HS-27A (cell line): ENCODE measurements at regions not wholly inside any gene's neighbourhood (a gene's known extent, or its start where the extent isn't known, plus 50 kb on each side); places are given as distances from the start of the nearest gene placed in this dataset.
"Not testable (repeated sequence)": the region's sequence is repeated elsewhere in the genome, so short reads cannot be mapped to it uniquely, and the experiment has no call there.

Source experiments
- DNase-seq: peaks from one replicate; pipeline ENCODE4 v3.0.0-alpha.2; 2012; ENCODE audit warnings: low read depth, missing footprints

DNA sequence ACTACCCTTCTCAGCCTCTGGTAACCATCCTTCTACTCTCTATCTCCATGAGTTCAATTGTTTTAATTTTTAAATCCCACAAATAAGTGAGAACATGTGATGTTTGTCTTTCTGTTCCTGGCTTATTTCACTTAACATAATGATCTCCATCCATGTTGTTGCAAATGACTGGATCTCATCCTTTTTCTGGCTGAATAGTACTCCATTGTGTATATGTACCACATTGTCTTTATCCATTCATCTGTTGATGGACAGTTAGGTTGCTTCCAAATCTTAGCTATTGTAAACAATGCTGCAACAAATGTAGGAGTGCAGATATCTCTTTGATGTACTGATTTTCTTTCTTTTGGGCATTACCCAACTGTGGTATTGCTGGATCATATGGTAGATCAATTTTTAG lies 103.0 kb downstream of the CARTPT start:
- DNase-seq, result not testable (repeated sequence)

DNA sequence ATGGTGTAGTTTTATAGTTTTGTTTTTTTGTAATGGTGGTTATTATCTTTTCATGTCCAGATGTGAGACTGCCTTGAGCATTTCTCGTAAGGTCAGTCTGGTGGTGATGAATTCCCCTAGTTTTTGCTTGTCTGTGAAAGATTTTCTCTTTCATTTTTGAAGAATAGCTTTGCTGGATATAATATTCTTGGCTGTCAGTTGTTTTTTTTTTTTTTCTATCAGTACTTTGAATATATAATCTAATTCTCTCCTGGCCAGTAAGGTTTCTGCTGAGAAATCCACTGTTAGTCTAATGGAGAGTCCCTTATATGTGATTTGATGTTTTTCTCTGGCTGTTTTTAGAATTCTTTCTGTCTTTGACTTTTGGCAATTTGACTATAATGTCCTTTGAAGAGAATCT lies 106.9 kb downstream of the CARTPT start:
- DNase-seq, result no peak

DNA sequence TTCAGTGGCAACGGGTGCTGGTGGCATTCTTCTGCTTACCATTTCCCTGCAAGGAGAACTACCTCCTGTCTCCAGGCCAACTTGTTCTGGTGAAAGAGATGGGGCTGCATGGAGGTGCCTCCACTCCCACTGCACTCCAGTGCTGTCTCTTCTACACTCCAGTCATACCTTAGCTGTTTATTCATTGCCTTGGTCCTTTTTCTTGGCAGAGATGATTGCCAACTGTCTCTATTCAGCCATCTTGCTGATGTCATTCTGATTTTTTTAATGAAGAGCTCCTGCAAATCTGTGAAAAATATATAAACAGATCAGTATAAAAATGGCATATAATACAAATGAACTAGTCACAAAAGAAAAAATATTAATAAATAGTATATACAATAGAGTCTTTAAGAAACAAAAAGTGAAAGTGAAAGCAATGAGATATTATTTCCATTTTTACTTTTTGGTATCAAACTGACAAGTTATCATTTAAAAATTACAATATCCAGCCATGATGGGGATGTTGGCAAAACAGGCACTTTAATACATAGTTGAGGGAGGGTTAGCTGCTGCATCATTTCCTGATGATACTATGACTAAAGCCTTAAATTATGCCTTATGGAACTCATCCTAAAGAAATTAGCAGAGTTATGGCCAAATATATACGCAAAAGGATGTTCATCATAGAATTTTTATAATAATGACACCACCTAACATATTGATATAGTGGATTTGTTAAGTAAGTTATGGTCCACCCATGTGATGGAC lies 109.4 kb downstream of the CARTPT start:
- DNase-seq, result peak; percentile 19

DNA sequence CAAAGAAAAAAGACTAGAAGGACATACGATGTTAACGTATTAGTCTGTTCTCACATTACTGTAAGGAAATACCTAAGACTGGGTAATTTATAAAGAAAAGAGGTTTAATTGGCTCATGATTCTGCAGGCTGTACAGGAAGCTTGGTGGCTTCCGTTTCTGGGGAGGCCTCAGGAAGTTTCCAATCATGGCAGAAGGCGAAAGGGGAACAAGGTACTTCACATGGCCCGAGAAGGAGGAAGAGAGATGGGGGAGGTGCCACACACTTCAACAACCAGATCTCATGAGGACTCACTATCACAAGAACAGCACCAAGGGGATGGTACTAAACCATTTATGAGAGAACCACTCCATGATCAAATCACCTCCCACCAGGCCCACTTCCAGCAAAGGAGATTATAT lies 110.1 kb downstream of the CARTPT start:
- no peak for DNase-seq

DNA sequence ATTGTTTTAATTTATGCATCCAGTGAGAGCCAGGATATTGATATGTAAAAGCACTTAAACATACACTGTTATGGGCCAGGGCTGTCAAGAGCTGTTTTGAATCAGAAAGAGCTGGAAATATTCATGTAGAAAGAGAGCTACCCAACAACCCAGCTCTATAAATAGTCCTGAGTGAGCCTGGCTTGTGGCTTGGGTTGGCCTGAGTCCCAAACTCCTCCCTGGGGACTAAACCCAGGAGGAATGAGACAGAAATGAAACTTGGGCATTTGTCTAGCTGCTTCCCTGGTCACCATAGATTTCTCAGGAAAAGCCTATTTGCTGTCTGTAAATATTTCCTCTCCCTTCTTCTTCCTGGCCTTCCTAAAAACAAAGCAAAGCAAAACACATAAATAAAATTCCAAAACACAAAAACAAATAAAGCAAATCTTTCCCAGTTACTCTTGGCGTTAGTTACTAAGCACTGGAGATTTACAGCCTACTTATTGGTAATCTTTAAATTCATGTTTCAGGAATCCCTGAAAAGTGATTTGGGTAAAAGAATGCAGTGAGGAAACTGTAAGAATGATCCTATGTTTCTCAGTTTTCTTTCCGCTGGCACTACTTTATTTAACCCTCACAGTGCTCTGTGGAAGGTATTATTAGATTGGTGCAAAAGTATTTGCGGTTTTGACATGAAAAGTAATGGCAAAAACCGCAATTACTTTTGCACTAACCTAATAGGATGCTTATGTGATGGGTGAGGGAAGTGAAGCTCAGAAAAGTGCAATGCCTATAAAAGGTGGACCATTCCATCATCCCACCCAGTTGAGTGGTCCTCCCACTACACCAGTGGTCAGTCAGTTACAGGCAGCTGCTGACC lies 111.8 kb downstream of the CARTPT start:
- peak; percentile 43 for DNase-seq

DNA sequence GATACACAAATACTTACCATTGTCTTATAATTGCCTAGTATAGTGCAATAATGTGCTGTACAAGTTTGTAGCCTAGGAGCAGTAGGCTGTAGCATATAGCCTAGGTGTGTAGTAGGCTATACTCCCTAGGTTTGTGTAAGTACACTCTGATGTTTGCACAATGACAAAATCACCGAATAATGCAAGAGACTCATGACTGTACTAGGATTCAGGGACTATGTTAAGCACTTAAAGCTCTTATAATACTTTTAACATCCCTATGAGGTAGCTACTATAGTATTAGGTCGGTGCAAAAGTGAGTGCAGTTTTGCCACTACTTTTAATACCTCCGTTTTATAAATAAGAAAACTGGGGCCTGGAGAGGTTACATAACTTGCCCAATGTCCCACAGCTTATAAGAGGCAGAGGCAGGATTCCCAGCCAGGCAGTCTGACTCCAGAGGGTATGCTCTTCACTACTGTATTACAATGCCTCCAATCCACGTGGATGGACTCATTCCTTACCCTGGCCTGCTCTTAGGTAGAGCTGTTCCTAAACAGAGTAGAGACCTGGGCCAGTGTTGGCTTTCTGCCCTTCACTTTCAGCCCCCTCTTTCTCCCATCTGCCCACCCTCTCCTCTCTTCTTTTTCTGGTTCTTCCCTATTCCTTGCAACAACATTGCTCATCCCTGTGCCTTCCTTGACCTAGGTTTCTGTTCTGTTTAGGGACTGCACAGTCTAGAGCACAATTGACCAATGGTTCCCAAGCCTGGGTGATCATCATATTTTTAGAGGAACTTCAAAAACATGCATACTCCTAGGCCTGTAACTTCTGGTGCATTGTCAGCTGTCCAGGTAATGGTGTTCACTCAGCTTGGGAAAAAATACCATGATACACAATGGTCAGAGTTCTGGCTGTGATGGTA lies 114.0 kb downstream of the CARTPT start:
- DNase-seq, result no peak

DNA sequence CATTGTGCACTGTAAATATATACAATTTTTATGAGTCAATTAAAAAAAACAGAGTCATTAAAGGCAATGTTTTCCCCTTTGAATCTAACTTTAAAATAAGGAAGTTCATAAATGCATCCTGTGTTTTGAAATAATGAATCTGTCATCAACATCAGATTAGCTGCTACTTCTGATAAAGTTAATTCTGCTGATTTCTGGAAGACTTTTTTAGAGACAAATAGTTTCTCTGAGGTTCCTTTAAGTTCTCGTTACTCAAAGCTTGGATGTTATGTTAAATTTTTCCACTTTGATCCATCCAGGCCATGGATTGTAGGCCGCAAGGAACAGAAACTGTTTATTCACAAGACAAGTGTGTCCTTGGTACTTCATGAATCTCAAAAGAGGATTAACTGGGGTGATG lies 115.5 kb downstream of the CARTPT start:
- DNase-seq, result no peak

DNA sequence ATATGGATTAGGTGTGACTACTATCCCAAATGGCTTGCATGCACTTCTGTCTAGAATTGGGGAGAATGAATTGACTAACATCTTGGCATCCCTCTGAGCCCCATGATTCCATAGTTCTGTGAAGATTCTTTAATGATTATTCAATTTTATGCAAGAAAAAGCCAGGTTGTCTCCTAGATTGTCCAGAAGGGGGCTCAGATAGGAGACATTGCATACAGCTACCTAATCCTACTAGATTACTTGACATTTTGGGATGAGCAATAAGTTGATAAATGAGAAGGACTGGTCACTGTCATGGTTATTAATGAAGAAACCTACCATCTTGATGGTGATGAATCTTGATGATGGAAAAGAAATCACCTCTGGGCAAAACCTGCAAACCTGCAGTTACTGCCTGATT lies 117.0 kb downstream of the CARTPT start:
- DNase-seq, result no peak

DNA sequence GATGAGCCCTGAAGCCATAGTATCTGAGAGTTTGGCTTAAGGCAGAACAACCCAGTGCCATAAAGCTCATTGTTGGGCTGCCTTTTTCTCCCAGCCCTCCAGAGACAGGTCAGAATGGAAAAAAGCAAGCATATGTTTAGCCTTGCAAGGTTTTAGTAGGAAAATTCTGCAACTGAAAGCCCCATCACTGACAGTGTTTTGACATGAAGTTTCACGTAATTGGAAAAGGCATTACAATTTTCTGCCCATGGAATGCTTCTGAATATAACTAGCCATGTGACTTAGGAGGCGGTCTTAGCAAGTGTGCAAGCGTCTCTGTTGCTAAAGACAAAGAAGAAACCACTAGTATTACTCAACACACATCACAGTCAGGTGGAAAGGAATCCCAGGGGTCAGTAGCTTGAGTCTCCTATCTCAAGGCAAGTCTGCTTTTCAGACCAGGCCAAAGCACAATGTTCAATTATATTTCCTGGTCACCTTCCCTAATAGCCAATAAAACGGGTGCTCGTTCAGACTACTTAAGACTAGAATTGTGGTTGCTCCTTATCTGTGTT lies 117.6 kb downstream of the CARTPT start:
- no peak for DNase-seq

DNA sequence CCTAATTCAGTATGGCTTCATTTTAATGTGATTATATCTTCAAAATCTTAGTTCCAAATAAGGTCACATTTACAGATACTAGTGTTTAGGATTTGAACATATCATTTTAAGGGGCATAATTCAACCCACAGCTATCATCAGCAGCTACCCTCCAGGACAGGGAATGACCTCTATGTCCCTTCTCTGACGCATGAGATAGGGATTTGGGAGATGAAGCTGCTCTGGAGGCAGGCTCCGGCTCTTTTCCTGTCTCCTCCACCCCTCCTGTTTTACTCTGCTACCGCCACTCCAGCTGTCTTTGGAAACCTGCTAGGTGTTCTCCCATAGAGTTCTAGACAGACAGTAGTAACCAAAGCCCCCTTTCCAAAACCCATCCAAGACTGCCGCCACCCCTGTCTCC lies 119.2 kb downstream of the CARTPT start:
- DNase-seq, result no peak

DNA sequence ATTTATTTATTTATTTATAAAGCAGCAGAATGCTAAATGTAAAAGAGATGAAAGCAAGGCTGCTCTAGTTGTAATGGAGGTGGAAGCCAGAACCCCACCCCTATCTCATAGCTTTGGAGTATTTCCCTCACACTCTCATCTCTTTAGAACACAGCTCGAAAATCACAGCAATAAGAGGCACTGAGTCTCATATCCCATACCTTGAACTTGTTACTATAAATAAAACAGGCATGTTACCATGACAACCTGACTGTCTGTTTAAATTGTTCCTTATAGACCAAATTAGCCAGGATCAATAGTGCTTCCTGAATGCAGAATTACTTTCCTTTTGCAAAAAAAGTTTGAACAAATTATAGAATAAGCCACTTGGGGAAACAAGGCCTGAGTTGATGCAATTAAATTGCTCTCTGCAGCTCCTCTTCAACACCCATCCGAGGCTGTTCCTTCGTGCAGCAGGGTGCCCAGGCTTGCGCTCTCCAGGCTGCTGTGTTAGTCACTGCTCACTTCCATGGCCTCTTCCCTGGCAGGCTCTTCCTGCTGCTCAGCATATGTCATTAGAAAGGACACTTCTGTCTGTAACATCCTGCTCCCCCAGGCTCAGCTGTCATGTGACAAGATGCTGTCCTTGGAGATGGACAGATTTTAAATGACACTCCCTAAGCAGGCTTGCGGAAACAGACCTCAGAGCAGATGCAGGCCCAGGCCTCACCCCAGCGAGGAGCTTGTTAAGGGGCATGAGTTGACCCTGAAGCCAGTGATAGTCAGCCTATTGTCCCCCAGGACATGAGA lies 120.2 kb downstream of the CARTPT start:
- DNase-seq, result no peak

DNA sequence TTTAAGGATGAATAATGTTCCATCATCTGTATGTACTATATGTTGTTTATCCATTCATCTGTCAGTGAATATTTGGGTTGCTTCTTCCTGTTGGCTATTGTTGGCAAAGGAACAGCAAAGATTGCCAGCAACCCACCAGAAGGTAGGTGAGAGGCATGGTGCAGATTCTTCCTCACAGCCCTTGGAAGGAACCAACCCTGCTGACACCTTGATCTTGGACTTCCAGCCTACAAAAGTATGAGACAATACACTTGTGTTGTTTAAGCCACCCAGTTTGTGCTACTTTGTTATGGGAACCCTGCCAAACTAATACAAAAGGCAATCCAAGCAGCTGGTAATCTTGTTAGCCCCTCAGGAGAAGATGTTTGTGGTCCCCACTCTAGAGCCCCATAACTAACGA lies 122.0 kb downstream of the CARTPT start:
- no peak for DNase-seq

DNA sequence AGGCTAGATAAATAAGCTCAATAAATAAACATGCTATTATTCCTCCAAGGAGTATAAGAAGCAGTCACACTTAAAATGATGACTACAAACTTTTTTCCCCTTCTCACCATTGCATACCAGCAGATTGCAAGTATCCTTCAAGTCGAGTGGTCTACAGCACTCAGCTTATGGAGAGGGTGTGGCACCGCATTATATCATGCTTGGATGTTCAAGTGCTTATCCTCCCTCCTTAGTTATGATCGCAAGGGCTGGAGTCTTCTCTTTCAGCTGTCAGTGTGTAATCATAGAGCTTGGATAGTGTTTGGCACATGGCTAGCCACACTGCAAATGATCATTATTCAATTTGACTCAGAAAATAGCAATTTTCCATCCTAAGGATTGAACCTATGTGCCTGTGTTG lies 124.0 kb downstream of the CARTPT start:
- DNase-seq, result no peak

DNA sequence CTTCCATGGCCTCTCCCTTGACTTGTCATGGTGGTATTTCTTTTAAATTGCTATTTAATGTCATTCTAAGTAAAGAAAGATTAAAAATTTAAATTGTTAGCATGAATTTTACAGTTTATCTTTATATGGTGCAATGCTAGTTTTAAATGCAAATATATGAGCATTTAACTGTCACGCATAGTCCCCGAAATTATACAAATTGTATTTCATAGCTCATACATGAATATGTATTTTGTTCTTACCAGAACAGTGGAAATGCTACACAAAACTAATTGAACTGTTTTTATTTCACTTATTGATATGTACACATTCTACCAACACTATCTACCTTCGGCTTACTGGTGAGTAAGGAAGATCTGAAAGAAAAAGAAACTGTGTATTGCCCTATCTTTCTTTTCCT lies 125.8 kb downstream of the CARTPT start:
- no peak for DNase-seq

DNA sequence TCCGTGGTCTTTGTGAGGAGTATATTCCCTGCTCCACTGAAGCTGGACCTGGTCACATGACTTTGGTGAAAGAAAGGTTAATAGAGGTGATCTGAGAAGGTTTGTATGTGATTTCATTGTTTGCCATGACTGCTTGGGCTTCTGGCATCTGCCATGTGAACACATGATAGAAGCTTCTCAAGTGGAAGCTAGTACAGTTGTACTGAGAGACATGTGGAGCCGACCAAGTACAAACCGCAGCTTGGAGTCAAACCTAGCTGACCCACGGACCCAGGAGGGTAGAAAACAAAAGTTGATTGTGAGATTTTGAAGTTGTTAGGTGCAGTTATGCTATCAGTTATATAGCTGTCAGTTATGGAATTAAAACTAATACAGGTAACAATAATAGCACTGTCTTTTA lies 140.4 kb downstream of the CARTPT start:
- DNase-seq, result no peak

DNA sequence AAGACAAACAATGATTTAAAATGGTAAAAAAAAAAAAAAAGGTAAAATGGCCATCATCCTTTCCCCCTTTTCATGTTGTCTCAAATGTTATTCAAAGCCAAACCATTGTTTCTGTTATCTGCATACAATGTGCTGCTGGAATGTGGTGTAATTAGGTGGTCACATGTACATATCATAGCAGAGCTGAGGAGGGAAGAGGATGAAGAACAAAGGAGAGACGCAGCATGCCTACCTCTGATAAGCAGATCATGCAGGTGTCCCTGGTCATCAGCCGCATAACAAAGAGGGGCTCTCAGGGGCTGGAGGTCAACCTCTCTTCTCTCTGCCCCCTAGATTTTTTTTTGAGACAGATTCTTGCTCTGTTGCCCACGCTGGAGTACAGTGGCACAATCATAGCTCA lies 141.0 kb downstream of the CARTPT start:
- no peak for DNase-seq

DNA sequence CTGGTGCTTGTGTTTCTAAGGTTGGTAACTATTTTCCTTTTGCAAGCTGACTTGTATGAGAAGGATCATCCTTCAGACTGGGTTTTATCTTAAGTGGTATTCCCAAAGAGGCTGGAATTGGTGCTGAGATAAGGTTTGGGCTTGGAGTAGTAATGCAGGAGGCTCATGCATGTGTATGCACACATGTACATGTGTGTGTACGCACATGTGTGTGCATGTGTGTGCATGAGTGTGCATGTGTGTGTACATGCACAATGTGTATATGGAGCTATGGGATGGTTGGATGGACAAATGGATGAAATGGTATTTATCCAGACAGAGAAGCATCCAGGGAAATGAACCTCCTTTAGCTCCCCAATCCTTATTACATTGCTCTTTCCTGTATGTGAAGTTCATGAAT lies 142.6 kb downstream of the CARTPT start:
- no peak for DNase-seq

DNA sequence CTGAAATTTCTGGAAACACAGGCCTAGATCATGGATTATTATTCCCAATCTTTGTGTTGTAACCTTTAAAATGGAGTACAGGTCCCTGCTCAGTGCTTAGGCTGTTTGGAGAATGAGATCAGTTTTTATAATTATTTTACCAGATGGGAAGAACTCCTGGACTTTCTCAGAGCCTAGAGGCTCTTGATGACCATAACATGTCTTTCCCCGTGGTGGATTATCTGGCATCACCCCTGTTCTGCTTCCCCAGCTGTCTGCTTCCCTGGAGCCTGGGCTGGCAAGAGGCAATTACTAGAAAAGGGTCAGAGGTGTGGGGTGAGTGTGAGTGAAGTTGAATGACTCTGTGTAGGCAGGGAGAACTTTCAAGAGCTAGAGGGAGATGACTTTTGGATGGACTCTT lies 143.0 kb downstream of the CARTPT start:
- no peak for DNase-seq

DNA sequence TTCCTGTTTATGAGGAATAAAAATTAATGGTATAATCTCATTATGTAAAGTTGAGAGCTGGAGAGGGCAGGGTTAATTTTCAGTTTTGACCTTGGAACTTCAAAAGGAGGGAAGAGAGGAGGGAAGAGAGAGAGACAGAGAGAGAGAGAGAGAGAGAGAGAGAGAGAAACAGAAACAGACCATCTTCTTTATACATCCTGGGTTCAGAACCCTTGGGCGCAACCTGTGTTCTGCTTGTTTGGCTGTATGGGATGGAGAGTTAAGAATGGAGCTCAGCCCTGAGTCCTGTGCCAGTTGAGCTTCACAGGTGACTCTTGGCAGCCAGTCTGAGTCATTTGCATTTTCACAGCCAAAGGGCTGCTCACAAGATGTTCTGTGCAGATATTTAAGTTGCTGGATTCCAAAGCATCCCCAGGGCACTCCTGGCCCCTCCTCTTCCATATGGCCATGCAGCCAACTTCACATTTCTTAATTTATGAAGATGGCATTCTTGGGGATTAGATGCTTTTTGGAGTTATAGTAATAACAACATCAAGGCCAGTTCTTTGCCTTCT lies 143.5 kb downstream of the CARTPT start:
- DNase-seq, result no peak

DNA sequence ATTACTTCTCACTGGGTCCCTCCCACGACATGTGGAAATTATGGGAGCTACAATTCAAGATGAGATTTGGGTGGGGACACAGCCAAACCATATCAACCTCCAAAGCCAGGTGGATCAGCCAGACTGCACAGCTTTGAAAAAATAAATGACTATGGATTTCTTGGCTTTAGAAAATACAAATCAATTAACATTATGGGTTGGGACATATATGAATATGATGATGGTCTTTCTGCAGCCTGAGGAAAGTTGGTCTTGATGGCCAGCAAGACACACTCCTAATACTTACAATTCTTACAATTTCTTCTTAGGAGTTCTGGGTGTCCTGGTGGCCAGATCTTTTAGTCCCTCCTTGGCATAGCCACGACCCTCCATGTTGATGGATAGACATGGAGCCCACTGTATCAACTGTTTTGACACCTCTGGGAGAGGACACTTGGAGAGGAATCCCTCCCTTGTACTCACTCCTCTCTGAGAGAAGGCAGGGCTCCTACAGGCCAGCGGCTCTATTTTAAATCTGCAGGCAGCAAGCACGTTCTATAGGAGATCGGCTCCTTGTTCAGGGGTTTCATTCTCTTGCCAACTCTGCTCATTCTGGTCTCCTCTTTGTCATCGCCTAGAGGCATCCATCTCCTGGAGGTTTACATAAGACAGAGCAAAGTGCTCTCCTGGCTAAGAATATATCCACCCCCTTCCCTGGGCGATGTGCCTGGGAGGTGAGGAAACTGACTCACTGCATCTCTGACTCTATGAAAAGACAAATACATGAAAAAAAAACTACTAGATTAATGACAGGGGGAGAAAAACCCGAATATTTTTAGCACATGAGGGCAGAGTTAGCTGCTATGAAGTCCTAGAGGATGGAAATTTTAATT lies 145.9 kb downstream of the CARTPT start:
- DNase-seq, result no peak
